Activated CD4-positive, alpha-beta T cell treated with anti-CD3 and anti-CD28 coated beads, Interleukin-2, amount 10 ng/mL, durations not matched to agents 24 days and 14 days (primary cell): ENCODE measurements at regions not wholly inside any gene's neighbourhood (a gene's known extent, or its start where the extent isn't known, plus 50 kb on each side); places are given as distances from the start of the nearest gene placed in this dataset.
A peak's percentile ranks its signal among the peaks of the same experiment; 100 is the strongest.
"Not testable (repeated sequence)": the region's sequence is repeated elsewhere in the genome, so short reads cannot be mapped to it uniquely, and the experiment has no call there.

Experiments
- DNase-seq: peaks from one replicate; pipeline ENCODE4 v3.0.0; 2022
- H3K27ac Mint-ChIP-seq: one replicate; pipeline ENCODE4 v1.8.0; 2022; ENCODE audit warnings: mild to moderate bottlenecking, mixed read lengths
- H3K27me3 Mint-ChIP-seq: one replicate; pipeline ENCODE4 v1.8.0; 2022; ENCODE audit warnings: mixed read lengths
- H3K36me3 Mint-ChIP-seq: one replicate; pipeline ENCODE4 v1.8.0; 2022; ENCODE audit warnings: low read depth, mild to moderate bottlenecking, mixed read lengths
- H3K4me1 Mint-ChIP-seq: one replicate; pipeline ENCODE4 v1.8.0; 2021; ENCODE audit warnings: mixed read lengths
- H3K4me3 Mint-ChIP-seq: one replicate; pipeline ENCODE4 v1.8.0; 2022; ENCODE audit warnings: mild to moderate bottlenecking, moderate library complexity, mixed read lengths
- H3K9me3 Mint-ChIP-seq: one replicate; pipeline ENCODE4 v1.8.0; 2021; ENCODE audit warnings: mixed read lengths
- intact Hi-C: fragments of 100-400 bp; cut with micrococcal nuclease; formaldehyde crosslinking; loops from one replicate; pipeline ENCODE4 v1.15.1; 2023

DNA sequence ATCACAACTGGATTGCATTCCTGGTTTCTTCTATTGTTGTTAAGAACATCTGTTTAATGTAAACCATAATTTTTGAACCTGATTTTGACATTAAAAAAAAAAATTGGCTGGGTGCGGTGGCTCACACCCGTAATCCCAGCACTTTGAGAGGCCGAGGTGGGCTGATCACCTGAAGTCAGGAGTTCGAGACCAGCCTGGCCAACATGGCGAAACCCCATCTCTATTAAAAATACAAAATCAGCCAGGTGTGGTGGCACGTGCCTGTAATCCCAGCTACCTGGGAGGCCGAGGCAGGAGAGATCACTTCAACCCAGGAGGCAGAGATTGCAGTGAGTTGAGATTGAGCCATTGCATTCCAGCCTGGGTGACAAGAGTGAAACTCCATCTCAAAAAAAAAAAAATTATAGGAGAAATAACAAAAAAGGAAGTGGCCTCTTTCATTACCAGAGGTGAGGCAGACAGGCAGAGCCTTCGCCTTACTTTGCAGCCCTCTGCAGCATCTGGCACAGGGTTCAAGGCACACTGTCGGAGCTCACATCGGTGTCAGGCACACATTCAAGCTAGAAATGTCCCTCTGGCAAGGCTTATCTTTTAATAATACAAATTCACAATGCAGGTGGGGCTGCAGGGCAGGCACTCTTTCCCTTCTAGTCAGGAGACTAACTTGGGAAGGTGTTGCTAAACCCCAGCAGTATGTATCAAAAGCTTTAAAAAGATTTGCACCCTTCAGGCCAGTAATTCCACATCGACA is 108.5 kb downstream of the TUBA3C start:
- H3K27ac Mint-ChIP-seq, H3K4me3 Mint-ChIP-seq, DNase-seq, H3K27me3 Mint-ChIP-seq, H3K36me3 Mint-ChIP-seq, H3K4me1 Mint-ChIP-seq, intact Hi-C loops: not testable (repeated sequence)
- H3K9me3 Mint-ChIP-seq: peaks cover 12% of the 10 kb centered on the region

DNA sequence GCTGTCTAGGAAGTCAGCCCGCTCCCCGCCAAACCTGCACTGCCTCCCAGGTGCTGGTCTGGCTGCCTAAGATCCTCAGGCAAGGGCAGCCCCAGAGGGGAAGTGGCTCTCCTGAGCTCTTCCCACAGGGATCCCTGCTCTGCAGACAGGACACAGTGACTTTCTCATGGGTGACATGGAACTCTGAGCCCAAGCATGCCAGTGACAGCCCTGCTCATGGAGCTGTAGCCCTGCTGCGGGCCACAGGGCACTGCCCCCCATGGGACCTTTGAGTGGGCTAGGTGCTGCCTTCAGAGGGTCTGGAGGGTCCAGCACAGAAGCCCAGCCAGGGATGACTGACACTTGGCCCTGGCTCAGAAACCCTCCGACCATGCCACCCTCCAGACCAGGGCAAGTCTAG is 109.1 kb downstream of the TUBA3C start:
- no peak overlapping the region for H3K4me3 Mint-ChIP-seq
- no peak overlapping the region for H3K27ac Mint-ChIP-seq
- DNase-seq: no peak
- no peaks in the 10 kb centered on the region for H3K27me3 Mint-ChIP-seq
- no peaks in the 10 kb centered on the region for H3K36me3 Mint-ChIP-seq
- H3K9me3 Mint-ChIP-seq: peaks cover 12% of the 10 kb centered on the region
- no peaks in the 10 kb centered on the region for H3K4me1 Mint-ChIP-seq
- intact Hi-C loops: no loop called here

DNA sequence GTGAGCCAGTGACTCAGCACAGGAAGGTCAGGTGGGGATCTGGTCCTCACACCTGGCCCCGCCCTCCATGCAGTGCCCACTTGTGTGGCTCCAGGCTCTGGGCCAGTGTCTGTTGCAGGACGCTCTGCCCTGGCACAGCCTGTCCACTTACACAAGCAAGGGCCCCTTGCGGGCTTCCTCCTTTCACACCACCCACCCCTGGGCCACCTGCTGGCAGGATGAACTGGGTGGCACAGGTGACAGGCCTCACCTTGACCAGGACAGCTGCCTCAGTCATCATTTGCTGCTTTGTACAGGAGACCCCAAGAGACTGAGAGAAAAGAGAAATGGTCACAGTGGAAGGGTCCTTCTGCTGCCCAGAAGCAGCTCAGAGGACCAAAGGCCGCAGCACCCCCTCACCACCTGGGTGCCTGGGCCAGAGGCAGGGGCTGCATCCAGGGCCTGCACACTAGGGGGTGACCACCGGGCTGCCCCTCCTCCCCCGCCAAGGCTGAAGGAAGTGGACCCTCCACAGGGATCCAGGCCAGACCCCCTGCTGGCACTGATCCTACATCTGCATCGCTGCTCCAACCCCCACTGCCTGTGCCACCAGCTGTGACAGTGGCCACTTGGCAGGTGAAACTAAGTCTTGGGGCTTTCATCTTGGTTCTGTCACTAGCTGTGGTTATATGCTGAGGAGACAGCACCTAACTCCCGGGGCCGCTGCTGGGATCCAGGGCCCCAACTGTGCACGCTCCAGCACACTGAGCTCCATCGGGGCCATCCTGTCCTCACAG is 110.3 kb downstream of the TUBA3C start:
- Mint-ChIP-seq H3K27ac (no peak overlapping the region), H3K36me3 (no peaks in the 10 kb centered on the region), H3K4me1 (no peaks in the 10 kb centered on the region), H3K27me3 (no peaks in the 10 kb centered on the region), H3K9me3 (peaks cover 6% of the 10 kb centered on the region), H3K4me3 (no peak overlapping the region)
- intact Hi-C loops: no loop called here
- DNase-seq: no peak

DNA sequence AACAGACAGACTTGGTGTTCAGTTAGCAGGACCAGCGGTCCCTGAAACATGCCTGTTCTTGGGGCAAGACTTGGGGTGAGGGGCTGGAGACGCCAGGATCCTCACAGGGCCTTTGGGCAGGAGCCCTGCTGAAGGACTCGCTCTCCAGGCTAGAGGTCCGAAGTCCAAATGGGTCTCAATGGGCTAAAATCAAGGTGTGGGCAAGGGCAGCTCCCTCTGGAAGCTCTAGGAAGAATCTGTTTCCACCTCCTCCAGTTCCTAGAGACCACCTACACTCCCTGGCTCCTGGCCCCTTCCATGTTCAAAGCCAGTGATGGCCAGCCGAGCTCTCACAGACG is 111.3 kb downstream of the TUBA3C start:
- no peak for DNase-seq
- H3K36me3 Mint-ChIP-seq: no peaks in the 10 kb centered on the region
- H3K9me3 Mint-ChIP-seq: peaks cover 6% of the 10 kb centered on the region
- H3K27me3 Mint-ChIP-seq: no peaks in the 10 kb centered on the region
- no peak overlapping the region for H3K27ac Mint-ChIP-seq
- no peak overlapping the region for H3K4me3 Mint-ChIP-seq
- no peaks in the 10 kb centered on the region for H3K4me1 Mint-ChIP-seq
- intact Hi-C loops: no loop called here

DNA sequence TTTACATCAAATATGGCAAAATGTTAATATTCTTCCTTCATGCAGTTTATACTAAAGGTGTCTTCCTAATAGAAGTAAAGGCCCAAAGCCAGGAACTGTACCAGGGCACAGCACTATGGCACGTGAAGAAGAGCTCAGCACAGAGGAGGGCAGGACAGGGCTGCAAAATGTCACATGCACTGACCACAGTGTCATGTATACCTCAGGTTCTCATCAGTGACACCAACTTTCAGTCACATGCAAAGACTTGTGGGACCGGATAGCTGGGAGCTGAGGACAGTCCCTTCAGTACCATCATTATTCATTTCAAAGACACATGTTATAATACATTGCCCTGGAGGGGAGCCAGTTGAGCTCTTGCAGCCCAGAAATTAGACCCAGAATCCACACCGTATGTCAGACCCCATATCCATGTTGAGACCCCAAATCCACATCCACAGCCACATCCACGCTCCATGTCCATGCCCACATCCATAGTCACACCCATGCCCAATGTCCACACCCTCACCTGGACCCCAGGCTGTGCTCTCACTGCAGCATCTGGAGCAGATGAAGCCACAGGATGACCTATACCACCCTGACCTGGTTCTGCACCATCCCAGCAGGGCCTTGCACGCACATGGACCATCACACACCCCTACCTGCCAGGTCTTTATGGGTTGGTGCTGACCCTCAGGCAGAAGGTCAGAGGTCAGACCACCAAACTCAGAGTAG is 111.8 kb downstream of the TUBA3C start:
- intact Hi-C loops: no loop called here
- H3K36me3 Mint-ChIP-seq: no peaks in the 10 kb centered on the region
- peaks cover 5% of the 10 kb centered on the region for H3K9me3 Mint-ChIP-seq
- H3K4me1 Mint-ChIP-seq: no peaks in the 10 kb centered on the region
- H3K4me3 Mint-ChIP-seq: no peak overlapping the region
- no peak for DNase-seq
- H3K27me3 Mint-ChIP-seq: no peaks in the 10 kb centered on the region
- no peak overlapping the region for H3K27ac Mint-ChIP-seq

DNA sequence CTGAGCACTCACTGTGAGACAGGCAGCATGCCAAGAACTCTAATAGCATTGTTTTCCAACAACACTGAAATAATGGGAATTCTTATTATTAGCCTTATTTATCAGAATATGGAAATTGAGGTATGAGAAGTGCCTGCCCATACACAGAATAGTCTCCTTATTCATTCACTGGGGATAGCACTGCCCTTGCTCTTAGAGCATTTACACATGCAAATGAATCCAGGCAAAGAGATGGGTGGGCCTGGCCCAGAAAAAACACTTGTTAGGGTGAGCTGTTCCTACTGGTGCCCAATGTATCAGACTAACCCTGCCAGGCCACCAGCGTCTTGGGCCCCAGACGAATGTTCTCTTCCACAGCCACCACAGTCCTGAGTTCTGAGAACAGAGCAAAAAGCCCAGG is 112.9 kb downstream of the TUBA3C start:
- no peak for DNase-seq
- H3K4me1 Mint-ChIP-seq: no peaks in the 10 kb centered on the region
- no peaks in the 10 kb centered on the region for H3K27me3 Mint-ChIP-seq
- H3K9me3 Mint-ChIP-seq: peaks cover 4% of the 10 kb centered on the region
- no peak overlapping the region for H3K27ac Mint-ChIP-seq
- no peaks in the 10 kb centered on the region for H3K36me3 Mint-ChIP-seq
- intact Hi-C loops: no loop called here
- H3K4me3 Mint-ChIP-seq: no peak overlapping the region

DNA sequence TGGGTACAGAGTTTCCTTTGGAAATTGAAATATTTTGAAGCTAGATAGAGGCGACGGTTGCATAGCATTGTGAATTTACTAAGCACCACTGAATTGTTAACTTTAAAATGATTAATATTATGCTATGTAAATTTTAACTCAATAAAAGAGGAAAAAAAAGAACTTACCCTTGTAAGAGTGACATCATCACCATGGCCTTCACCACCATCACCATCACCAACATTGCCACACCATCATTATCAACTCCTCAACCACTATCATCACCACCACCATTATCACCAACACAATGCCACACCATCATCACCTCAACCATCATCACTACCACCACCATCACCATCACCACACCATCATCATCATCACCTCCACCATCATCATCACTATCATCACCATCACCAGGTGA is 113.9 kb downstream of the TUBA3C start:
- H3K27ac Mint-ChIP-seq: no peak overlapping the region
- peaks cover 4% of the 10 kb centered on the region for H3K9me3 Mint-ChIP-seq
- H3K4me1 Mint-ChIP-seq: no peaks in the 10 kb centered on the region
- no peak for DNase-seq
- no peaks in the 10 kb centered on the region for H3K27me3 Mint-ChIP-seq
- H3K36me3 Mint-ChIP-seq: no peaks in the 10 kb centered on the region
- intact Hi-C loops: no loop called here
- H3K4me3 Mint-ChIP-seq: no peak overlapping the region

DNA sequence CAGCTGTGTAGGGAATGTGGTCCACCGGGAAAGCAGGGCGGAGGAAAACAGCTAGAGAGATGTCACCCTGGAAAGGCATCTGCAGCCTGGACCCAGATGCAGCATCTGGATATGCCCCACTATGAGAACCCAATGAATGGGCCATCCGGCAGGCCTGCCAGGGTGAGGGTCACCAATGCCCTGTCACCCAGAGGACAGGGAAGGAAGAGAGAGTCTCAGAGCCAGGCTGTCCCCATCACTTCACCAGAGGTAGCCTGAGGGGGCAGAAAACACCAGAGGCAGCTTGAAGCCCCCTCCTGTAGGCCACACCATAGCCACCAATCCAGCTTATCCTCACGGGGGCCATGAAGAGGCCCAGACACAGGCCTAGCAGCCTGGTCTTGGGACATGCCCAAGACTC is 118.8 kb downstream of the TUBA3C start:
- H3K27me3 Mint-ChIP-seq: no peaks in the 10 kb centered on the region
- DNase-seq: no peak
- H3K4me1 Mint-ChIP-seq: no peaks in the 10 kb centered on the region
- intact Hi-C loops: no loop called here
- H3K9me3 Mint-ChIP-seq: peaks cover 7% of the 10 kb centered on the region
- no peak overlapping the region for H3K4me3 Mint-ChIP-seq
- H3K36me3 Mint-ChIP-seq: no peaks in the 10 kb centered on the region
- no peak overlapping the region for H3K27ac Mint-ChIP-seq

DNA sequence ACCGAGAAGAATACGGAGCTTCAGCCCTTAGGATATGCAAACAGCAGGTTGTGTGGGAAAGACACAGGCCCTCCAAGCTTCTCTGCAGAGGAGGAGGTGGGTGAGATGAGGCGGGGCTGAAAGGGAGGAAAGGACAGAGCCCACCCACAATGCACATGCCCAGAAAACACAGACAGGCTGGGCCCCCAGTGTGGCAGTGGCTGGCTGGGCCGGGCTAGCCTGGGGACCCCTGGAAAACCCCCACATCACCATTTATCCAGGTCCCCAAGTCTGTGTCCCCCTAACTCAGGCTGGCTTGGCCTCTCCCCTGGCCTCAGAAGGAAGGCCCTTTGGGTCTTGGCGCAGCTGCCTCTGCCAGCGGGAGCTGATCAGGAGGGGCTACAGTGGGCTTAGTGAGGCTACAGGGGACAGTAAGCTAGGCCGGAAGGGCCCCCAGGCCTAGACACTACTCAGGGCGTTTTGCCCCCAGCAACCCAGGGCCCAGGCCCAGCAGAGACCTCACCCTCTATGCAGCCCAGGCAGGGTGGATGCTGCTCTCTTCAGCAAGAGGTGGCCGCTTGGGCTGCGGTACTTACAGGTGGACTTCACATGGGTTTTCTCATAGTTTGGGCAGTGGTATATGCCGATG is 119.5 kb downstream of the TUBA3C start:
- no peak overlapping the region for H3K4me3 Mint-ChIP-seq
- H3K36me3 Mint-ChIP-seq: no peaks in the 10 kb centered on the region
- no peaks in the 10 kb centered on the region for H3K4me1 Mint-ChIP-seq
- H3K9me3 Mint-ChIP-seq: peaks cover 7% of the 10 kb centered on the region
- H3K27me3 Mint-ChIP-seq: no peaks in the 10 kb centered on the region
- no peak for DNase-seq
- no peak overlapping the region for H3K27ac Mint-ChIP-seq
- intact Hi-C loops: no loop called here

DNA sequence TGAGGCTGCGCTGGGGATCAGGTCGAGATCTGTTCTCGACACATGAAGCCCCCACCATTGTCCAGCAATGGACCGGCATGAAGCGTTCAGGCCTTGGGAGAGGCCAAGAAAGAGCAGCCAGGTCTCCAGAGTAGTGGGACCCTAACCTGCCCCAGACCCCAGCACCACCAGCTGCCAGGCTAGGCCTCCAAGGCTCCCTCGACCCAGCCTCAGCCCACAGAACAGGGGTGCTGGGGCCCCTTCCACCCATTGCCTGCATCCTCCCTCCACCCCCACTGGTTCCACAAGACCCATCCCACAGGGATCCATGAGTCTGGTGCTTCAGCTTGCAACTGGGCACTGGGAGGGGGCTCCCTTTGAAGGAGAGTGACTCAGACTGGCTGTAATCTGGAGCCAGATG is 120.3 kb downstream of the TUBA3C start:
- Mint-ChIP-seq H3K4me1 (no peaks in the 10 kb centered on the region), H3K27ac (no peak overlapping the region), H3K27me3 (no peaks in the 10 kb centered on the region), H3K9me3 (peaks cover 7% of the 10 kb centered on the region), H3K4me3 (no peak overlapping the region), H3K36me3 (no peaks in the 10 kb centered on the region)
- intact Hi-C loops: no loop called here
- DNase-seq: no peak

DNA sequence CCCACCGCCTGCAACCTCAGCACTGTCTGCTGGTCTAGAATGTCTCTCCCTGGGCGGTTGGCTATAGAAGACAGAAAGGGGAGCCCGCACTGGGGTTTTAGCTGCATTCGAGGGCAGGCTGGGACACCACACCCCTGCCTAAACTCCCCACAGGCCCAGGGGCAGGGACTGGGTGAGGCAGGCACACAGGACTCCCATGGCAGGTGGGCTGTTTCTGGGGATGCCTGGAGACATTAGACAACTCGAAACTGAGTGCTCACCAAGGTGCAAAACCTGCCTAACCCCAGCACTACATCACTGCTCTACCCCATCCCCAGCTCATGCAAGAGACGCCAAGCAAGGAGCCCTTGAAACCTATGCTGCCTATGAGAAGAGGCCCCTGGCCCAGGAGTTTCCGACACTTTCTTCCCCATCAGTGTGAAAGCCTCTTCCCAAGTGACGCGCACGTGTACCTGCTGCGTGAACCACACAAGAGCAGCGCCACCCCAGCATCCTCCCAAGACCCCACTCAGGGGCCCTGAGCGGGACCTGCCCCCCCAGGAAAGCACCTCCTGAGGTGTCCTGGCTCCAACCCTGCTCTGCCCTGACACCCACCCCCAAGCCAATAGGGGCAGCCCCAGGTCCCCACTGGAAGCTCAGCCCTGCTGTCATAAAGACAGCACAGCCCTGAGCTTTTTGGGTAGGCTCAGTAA is 121.2 kb downstream of the TUBA3C start:
- no peaks in the 10 kb centered on the region for H3K4me1 Mint-ChIP-seq

DNA sequence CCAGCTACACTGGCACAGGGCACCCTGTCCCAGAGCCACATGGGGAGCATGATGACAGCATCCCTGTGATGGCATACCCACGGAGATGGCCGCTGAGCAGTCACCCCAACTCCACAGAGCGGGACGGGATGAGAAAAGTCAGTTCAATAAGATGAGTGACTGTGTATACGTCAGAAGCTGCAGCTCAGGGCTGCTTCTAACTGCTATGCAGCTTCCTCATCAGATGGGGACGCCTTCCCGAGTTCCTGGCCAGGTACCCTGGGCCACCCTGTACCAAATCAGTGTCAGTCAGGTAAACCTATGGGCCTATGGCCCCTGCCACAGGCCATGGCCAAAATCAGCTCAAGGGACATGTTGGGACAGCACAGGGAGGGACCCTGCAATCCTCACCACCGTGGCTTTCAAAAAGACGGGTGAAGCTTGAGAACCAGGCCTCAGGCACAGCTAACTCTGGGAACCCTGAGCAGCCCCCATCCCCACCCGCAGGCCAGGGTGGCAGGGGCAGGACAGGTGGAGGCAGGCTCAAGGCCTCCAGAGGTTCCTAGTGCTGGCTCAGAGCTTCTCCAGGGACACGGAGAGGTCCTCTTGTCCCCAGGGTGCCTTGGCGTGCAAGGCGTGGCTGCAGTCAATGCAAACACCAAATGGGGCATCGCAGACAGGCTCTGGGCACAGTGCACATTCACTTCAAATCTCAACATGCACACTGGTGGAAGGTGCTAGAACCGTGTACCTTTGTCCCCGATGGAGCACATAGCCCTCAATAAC is 122.4 kb downstream of the TUBA3C start:
- no peaks in the 10 kb centered on the region for H3K36me3 Mint-ChIP-seq
- H3K4me1 Mint-ChIP-seq: no peaks in the 10 kb centered on the region
- H3K27ac Mint-ChIP-seq: no peak overlapping the region
- no peaks in the 10 kb centered on the region for H3K27me3 Mint-ChIP-seq
- intact Hi-C loops: no loop called here
- DNase-seq: peak; percentile 28
- H3K9me3 Mint-ChIP-seq: peaks cover 3% of the 10 kb centered on the region
- no peak overlapping the region for H3K4me3 Mint-ChIP-seq

More for the DNA sequence above, 121.2 kb downstream of the TUBA3C start:
- Mint-ChIP-seq H3K4me3 (no peak overlapping the region), H3K9me3 (peaks cover 7% of the 10 kb centered on the region), H3K27me3 (no peaks in the 10 kb centered on the region), H3K36me3 (no peaks in the 10 kb centered on the region), H3K27ac (no peak overlapping the region)
- intact Hi-C loops: no loop called here
- DNase-seq: no peak

DNA sequence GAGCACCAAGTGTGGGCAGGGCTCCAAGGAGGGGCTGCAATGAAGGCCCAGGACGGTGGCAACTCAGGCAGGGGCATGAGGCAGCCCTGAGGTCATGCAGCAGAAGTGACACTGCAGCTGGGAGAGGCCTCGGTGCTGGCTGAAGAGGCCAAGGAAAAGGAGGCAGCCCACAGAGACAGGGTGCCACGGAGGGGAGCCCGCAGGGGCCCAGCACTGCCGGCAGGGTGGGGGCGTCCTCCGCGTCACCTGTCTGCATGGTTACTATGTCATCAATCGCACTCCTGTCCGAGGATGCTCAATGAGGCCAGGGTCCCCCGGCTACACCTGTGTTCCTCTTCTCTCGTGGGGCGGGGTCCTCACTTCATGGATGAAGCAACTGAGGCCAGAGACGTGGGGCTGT is 123.1 kb downstream of the TUBA3C start:
- Mint-ChIP-seq H3K36me3 (no peaks in the 10 kb centered on the region), H3K9me3 (peaks cover 3% of the 10 kb centered on the region), H3K4me3 (no peak overlapping the region), H3K27ac (no peak overlapping the region), H3K4me1 (no peaks in the 10 kb centered on the region), H3K27me3 (no peaks in the 10 kb centered on the region)
- intact Hi-C loops: no loop called here
- DNase-seq: no peak
